PFSK-1 (cell line): ENCODE measurements at regions not wholly inside any gene's neighbourhood (a gene's known extent, or its start where the extent isn't known, plus 50 kb on each side); places are given as distances from the start of the nearest gene placed in this dataset.

Experiments used
- POLR2AphosphoS5 ChIP-seq: IDR thresholded peaks from 2 replicates; pipeline ENCODE4 v1.6.1; 2012; ENCODE audit warnings: low read depth, mild to moderate bottlenecking, control low read depth, low read length, moderate library complexity
- SIN3A ChIP-seq: IDR thresholded peaks from 2 replicates; pipeline ENCODE4 v1.6.1; 2012; ENCODE audit warnings: mild to moderate bottlenecking, low read length, moderate library complexity, borderline replicate concordance; ENCODE audit not compliant: insufficient read depth
- TAF1 ChIP-seq: IDR thresholded peaks from 2 replicates; pipeline ENCODE4 v1.6.1; 2012; ENCODE audit warnings: low read length, control low read depth, borderline replicate concordance; ENCODE audit not compliant: insufficient read depth
- TF ChIP-seq, protein P1 (sequence below), 2 experiments: IDR thresholded peaks; 2 replicates each; pipeline versions ENCODE4 v1.6.1 to v1.8.0; 2011 to 2012; ENCODE audit warnings: low read depth in 2 of 2, low read length in 2 of 2, control low read depth in 1 of 2, inconsistent platforms in 1 of 2, mild to moderate bottlenecking in 1 of 2, moderate library complexity in 1 of 2; ENCODE audit not compliant: insufficient read depth in 1 of 2

DNA sequence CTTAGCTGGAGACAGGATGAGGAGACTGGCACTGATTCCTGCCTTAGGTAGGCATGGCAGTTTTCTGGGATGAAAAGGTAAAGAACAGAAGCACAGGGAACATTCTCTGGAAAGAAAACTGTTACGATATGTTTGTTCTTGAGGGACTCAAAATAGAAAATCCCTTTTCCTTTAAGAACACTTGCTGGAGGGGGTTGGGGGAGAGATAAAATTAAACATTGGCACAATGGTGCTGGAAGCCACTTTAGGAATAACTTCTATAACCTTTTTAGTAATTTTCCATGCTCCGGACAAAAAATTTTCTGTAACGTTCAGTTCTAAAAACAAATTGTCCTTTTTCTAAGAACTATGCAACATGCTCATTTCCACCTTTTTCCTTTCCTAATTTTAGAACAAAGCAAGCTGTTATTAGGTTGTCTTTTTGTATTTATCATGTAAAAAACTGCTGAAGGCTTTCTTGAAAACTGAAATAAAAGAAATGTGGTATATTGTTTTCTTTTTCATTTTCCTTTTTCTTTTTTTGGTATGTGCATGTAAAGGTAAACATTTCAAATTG is 343.8 kb downstream of the EPHA4 start:
- TF ChIP-seq POLR2AphosphoS5: no peak
- TF ChIP-seq, protein P1, sequence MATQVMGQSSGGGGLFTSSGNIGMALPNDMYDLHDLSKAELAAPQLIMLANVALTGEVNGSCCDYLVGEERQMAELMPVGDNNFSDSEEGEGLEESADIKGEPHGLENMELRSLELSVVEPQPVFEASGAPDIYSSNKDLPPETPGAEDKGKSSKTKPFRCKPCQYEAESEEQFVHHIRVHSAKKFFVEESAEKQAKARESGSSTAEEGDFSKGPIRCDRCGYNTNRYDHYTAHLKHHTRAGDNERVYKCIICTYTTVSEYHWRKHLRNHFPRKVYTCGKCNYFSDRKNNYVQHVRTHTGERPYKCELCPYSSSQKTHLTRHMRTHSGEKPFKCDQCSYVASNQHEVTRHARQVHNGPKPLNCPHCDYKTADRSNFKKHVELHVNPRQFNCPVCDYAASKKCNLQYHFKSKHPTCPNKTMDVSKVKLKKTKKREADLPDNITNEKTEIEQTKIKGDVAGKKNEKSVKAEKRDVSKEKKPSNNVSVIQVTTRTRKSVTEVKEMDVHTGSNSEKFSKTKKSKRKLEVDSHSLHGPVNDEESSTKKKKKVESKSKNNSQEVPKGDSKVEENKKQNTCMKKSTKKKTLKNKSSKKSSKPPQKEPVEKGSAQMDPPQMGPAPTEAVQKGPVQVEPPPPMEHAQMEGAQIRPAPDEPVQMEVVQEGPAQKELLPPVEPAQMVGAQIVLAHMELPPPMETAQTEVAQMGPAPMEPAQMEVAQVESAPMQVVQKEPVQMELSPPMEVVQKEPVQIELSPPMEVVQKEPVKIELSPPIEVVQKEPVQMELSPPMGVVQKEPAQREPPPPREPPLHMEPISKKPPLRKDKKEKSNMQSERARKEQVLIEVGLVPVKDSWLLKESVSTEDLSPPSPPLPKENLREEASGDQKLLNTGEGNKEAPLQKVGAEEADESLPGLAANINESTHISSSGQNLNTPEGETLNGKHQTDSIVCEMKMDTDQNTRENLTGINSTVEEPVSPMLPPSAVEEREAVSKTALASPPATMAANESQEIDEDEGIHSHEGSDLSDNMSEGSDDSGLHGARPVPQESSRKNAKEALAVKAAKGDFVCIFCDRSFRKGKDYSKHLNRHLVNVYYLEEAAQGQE (IDR thresholded peaks at IDR 0.05; ENCODE audit: insufficient read depth in 1 of 2, low read depth in 2 of 2, low read length in 2 of 2): no peak
- no peak for TF ChIP-seq TAF1
- TF ChIP-seq SIN3A: no peak
